Ovary (tissue), 3 donors: ENCODE measurements at regions not wholly inside any gene's neighbourhood (a gene's known extent, or its start where the extent isn't known, plus 50 kb on each side); places are given as distances from the start of the nearest gene placed in this dataset.

Experiments
- EP300 ChIP-seq: sonication (generic); formaldehyde crosslinking; IDR thresholded peaks from one replicate; pipeline ENCODE4 v1.6.1; 2017; ENCODE audit warnings: antibody characterized with exemption
- POLR2A ChIP-seq: fragments of 450-650 bp; IDR thresholded peaks from one replicate; pipeline ENCODE4 v1.6.1; 2017; ENCODE audit warnings: antibody characterized with exemption, mild to moderate bottlenecking, moderate library complexity
- TF ChIP-seq, protein P1 (sequence below), 3 donors: fragments of 450-650 bp in 2 of 3; fragments of 200-600 bp in 1 of 3; IDR thresholded peaks; one replicate each; pipeline versions ENCODE4 v1.5.1 to v1.8.0; 2016 to 2022; ENCODE audit warnings: antibody characterized with exemption in 3 of 3, mild to moderate bottlenecking in 1 of 3
- donor health status: DM: no; HTN: no; CAD: no.

DNA sequence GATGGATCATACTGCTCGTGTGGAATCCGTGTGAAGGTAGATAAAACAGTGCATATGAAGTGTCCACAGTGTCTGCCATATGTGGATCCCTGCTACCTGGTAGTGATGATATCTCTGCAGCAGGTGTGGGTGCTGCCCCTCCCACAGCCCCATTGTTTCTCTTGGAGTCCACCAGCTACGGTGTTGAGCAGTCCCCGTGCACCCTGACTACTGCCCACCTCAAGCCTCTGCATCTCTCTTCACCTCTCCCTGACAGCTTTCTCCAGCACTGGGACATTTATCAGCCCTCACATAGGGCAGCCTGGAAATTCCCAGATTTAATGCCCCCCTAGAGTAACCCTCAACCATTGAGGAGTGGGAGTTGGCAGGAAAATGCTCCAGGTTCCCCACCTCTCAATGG is 244.7 kb downstream of the IRF8 start:
- TF ChIP-seq POLR2A (no peak), EP300 (no peak)
- TF ChIP-seq, protein P1, sequence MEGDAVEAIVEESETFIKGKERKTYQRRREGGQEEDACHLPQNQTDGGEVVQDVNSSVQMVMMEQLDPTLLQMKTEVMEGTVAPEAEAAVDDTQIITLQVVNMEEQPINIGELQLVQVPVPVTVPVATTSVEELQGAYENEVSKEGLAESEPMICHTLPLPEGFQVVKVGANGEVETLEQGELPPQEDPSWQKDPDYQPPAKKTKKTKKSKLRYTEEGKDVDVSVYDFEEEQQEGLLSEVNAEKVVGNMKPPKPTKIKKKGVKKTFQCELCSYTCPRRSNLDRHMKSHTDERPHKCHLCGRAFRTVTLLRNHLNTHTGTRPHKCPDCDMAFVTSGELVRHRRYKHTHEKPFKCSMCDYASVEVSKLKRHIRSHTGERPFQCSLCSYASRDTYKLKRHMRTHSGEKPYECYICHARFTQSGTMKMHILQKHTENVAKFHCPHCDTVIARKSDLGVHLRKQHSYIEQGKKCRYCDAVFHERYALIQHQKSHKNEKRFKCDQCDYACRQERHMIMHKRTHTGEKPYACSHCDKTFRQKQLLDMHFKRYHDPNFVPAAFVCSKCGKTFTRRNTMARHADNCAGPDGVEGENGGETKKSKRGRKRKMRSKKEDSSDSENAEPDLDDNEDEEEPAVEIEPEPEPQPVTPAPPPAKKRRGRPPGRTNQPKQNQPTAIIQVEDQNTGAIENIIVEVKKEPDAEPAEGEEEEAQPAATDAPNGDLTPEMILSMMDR (IDR thresholded peaks at IDR 0.05): no peak
